Activated CD4-positive, alpha-beta T cell treated with anti-CD3 and anti-CD28 coated beads, Interleukin-2, amount 50 U/mL, for 48 hours (primary cell): ENCODE measurements at regions not wholly inside any gene's neighbourhood (a gene's known extent, or its start where the extent isn't known, plus 50 kb on each side); places are given as distances from the start of the nearest gene placed in this dataset.
A peak's percentile ranks its signal among the peaks of the same experiment; 100 is the strongest.
"Not testable (repeated sequence)": the region's sequence is repeated elsewhere in the genome, so short reads cannot be mapped to it uniquely, and the experiment has no call there.

Experiments
- DNase-seq, 2 experiments: peaks; one replicate each; pipeline ENCODE4 v3.0.0-alpha.2; 2020

- no peak for DNase-seq
Observed at GRCh38 chr3:13192471-13193213, 119.4 kb upstream of the IQSEC1 start.

- DNase-seq = no peak
Observed at GRCh38 chr3:13191016-13191415, 117.8 kb upstream of the IQSEC1 start.

- no peak for DNase-seq
Observed at GRCh38 chr3:13190378-13190765, 117.1 kb upstream of the IQSEC1 start.

GRCh38 chr3:13189639-13190377 lies 116.6 kb upstream of the IQSEC1 start:
- DNase-seq = peak; percentile 18 to 20

- DNase-seq = no peak
Observed at GRCh38 chr3:13188975-13189374, 115.7 kb upstream of the IQSEC1 start.

- no peak for DNase-seq
Observed at GRCh38 chr3:13188181-13188779, 115.1 kb upstream of the IQSEC1 start.

GRCh38 chr3:13187593-13187992 lies 114.4 kb upstream of the IQSEC1 start:
- DNase-seq = no peak

- DNase-seq = no peak
Observed at GRCh38 chr3:13186435-13186815, 113.2 kb upstream of the IQSEC1 start.

GRCh38 chr3:13185737-13186434 lies 112.7 kb upstream of the IQSEC1 start:
- DNase-seq = no peak

- not testable (repeated sequence) for DNase-seq
Observed at GRCh38 chr3:13179582-13180210, 106.5 kb upstream of the IQSEC1 start.

- DNase-seq = no peak
Observed at GRCh38 chr3:13179181-13179580, 106.0 kb upstream of the IQSEC1 start.

- DNase-seq = no peak
Observed at GRCh38 chr3:13178107-13178506, 104.9 kb upstream of the IQSEC1 start.

- no peak for DNase-seq
Observed at GRCh38 chr3:13177641-13178040, 104.4 kb upstream of the IQSEC1 start.

- DNase-seq = no peak
Observed at GRCh38 chr3:13177236-13177635, 104.0 kb upstream of the IQSEC1 start.

- no peak for DNase-seq
Observed at GRCh38 chr3:13176445-13176844, 103.2 kb upstream of the IQSEC1 start.

- DNase-seq = no peak
Observed at GRCh38 chr3:13174803-13175135, 101.5 kb upstream of the IQSEC1 start.

GRCh38 chr3:13174011-13174802 lies 101.0 kb upstream of the IQSEC1 start:
- no peak for DNase-seq

GRCh38 chr3:13173186-13173585 lies 100.0 kb upstream of the IQSEC1 start:
- DNase-seq = no peak

GRCh38 chr3:13172644-13173013 lies 99.4 kb upstream of the IQSEC1 start:
- no peak for DNase-seq

- no peak for DNase-seq
Observed at GRCh38 chr3:13171704-13172643, 98.7 kb upstream of the IQSEC1 start.

- DNase-seq = no peak
Observed at GRCh38 chr3:13170317-13170716, 97.1 kb upstream of the IQSEC1 start.
